GM12878 (cell line): ENCODE measurements at regions not wholly inside any gene's neighbourhood (a gene's known extent, or its start where the extent isn't known, plus 50 kb on each side); places are given as distances from the start of the nearest gene placed in this dataset.

ENCODE experiments used
- ATAC-seq: fragments of 200-7000 bp; cut with Tn5 transposase; 3 replicates; pipeline ENCODE4 v1.9.1; 2020; ENCODE audit warnings: mild to moderate bottlenecking, moderate library complexity
- BruUV-seq: library from RNA; stranded (reverse); fragments of 400-500 nt; replicated peaks from 2 replicates; lab custom pipeline; 2021; lab: Mats Ljungman, UMichigan
- CTCF ChIA-PET: fragments of 300-600 bp; sonication (Branson Sonifier 250); formaldehyde crosslinking; extraction: SDS; loops from one replicate; lab custom pipeline; 2021; ENCODE audit warnings: inconsistent platforms; lab: Yijun Ruan, JAX
- POLR2A ChIA-PET: fragments of 350-600 bp; formaldehyde crosslinking; extraction: SDS; loops from one replicate; lab custom pipeline; 2021; ENCODE audit warnings: inconsistent platforms; lab: Charles Lee
- RAD21 ChIA-PET: fragments of 300-600 bp; sonication (Branson Sonifier 250); formaldehyde crosslinking; loops from one replicate; lab custom pipeline; 2023; ENCODE audit warnings: antibody characterized with exemption; ENCODE audit not compliant: unreplicated experiment; lab: Charles Lee
- SMC1A ChIA-PET: fragments of 300-600 bp; sonication (Branson Sonifier 250); formaldehyde crosslinking; loops from one replicate; lab custom pipeline; 2023; ENCODE audit not compliant: unreplicated experiment, uncharacterized antibody; lab: Charles Lee
- DNase-seq: peaks from one replicate; pipeline ENCODE4 v3.0.0-alpha.2; 2011; ENCODE audit warnings: low read depth, low spot score
- FAIRE-seq: peaks from 3 replicates; lab custom pipeline; 2011; peaks lifted over from hg19 to GRCh38; lab: Jason Lieb, UNC
- H2AFZ ChIP-seq: 2 replicates; pipeline ENCODE4 v1.6.0; 2011; ENCODE audit warnings: low read depth, low read length, control low read depth; ENCODE audit not compliant: control insufficient read depth
- H3K27ac ChIP-seq: 2 replicates; pipeline ENCODE4 v1.5.1; 2011; ENCODE audit warnings: control low read depth; ENCODE audit not compliant: control insufficient read depth, insufficient read depth
- H3K27me3 ChIP-seq, 2 experiments: replicated peaks in 1 of 2; 2 replicates each; pipeline versions ENCODE4 v1.6.0 to v1.6.1; 2011; ENCODE audit warnings: low read length in 1 of 2; ENCODE audit not compliant: control insufficient read depth in 2 of 2, insufficient read depth in 2 of 2
- H3K36me3 ChIP-seq, 2 experiments: 2 replicates each; pipeline ENCODE4 v1.5.1; 2011; ENCODE audit warnings: low read length in 1 of 2; ENCODE audit not compliant: control insufficient read depth in 2 of 2, insufficient read depth in 2 of 2
- H3K4me1 ChIP-seq: 2 replicates; pipeline ENCODE4 v1.6.1; 2011; ENCODE audit warnings: mild to moderate bottlenecking, low read length, moderate library complexity, mixed read lengths; ENCODE audit not compliant: control insufficient read depth, insufficient read depth
- H3K4me2 ChIP-seq: 2 replicates; pipeline ENCODE4 v1.6.0; 2011; ENCODE audit warnings: control low read depth; ENCODE audit not compliant: control insufficient read depth, insufficient read depth
- H3K4me3 ChIP-seq: fragments of 200-600 bp; sonication (generic); 2 replicates; pipeline ENCODE4 v1.5.1; 2016
- H3K79me2 ChIP-seq: 2 replicates; pipeline ENCODE4 v1.6.0; 2011; ENCODE audit warnings: low read length; ENCODE audit not compliant: control insufficient read depth, insufficient read depth
- H3K9ac ChIP-seq: 2 replicates; pipeline ENCODE4 v1.8.0; 2011; ENCODE audit warnings: low read length, control low read depth, mixed read lengths; ENCODE audit not compliant: control insufficient read depth, insufficient read depth
- H3K9me3 ChIP-seq: replicated peaks from 3 replicates; pipeline ENCODE4 v1.5.1; 2011; ENCODE audit warnings: mild to moderate bottlenecking, low read length; ENCODE audit not compliant: control insufficient read depth, insufficient read depth
- H4K20me1 ChIP-seq: 2 replicates; pipeline ENCODE4 v1.6.0; 2011; ENCODE audit not compliant: control insufficient read depth, insufficient read depth
- CREB1 ChIP-seq: IDR thresholded peaks from 2 replicates; pipeline ENCODE4 v1.6.1; 2012; ENCODE audit warnings: low read depth, mild to moderate bottlenecking, inconsistent platforms
- GATAD2B ChIP-seq: fragments of 450-650 bp; conservative IDR thresholded peaks from 2 replicates; pipeline ENCODE4 v1.6.1; 2017; ENCODE audit warnings: low read depth, mild to moderate bottlenecking, moderate library complexity
- JUNB ChIP-seq: IDR thresholded peaks from 2 replicates; pipeline ENCODE4 v1.6.1; 2016; ENCODE audit warnings: antibody characterized with exemption, mild to moderate bottlenecking
- NFIC ChIP-seq: IDR thresholded peaks from 2 replicates; pipeline ENCODE4 v1.6.1; 2012; ENCODE audit warnings: low read depth, mild to moderate bottlenecking, inconsistent platforms, low read length, moderate library complexity
- PAX8 ChIP-seq: fragments of 450-650 bp; IDR thresholded peaks from 2 replicates; pipeline ENCODE4 v1.6.1; 2017; ENCODE audit warnings: mild to moderate bottlenecking, moderate library complexity
- RAD21 ChIP-seq: IDR thresholded peaks from 2 replicates; pipeline ENCODE4 v1.6.1; 2011; ENCODE audit warnings: mild to moderate bottlenecking, low read depth, low read length, moderate library complexity; ENCODE audit not compliant: insufficient read depth
- SUZ12 ChIP-seq: fragments of 200-600 bp; sonication (generic); IDR thresholded peaks from one replicate; pipeline ENCODE4 v1.6.1; 2018; ENCODE audit warnings: antibody characterized with exemption, mild to moderate bottlenecking; ENCODE audit not compliant: unreplicated experiment
- TCF12 ChIP-seq: IDR thresholded peaks from 2 replicates; pipeline ENCODE4 v1.6.1; 2011; ENCODE audit warnings: low read depth, mild to moderate bottlenecking, low read length
- ZBED1 ChIP-seq: IDR thresholded peaks from 2 replicates; pipeline ENCODE4 v1.6.1; 2016; ENCODE audit warnings: borderline replicate concordance
- WGBS: methylation state at CpG from one replicate; pipeline ENCODE4 v1.1.6; 2016; ENCODE audit warnings: low lambda C conversion rate; ENCODE audit not compliant: insufficient replicate concordance, insufficient coverage; ENCODE audit errors: missing lambda C conversion rate; 5-methylcytosine and 5-hydroxymethylcytosine counted together
- in situ Hi-C: fragments of 300-500 bp; cut with MboI; formaldehyde crosslinking; loops from 9 replicates; pipeline ENCODE4 v1.14.3; 2018; ENCODE audit warnings: mixed read lengths
- intact Hi-C: fragments of 100-400 bp; cut with micrococcal nuclease; formaldehyde crosslinking; loops from one replicate; pipeline ENCODE4 v1.14.2; 2022; ENCODE audit not compliant: unreplicated experiment
- TF ChIP-seq, protein P1 (sequence below): IDR thresholded peaks from 2 replicates; pipeline ENCODE4 v1.6.1; 2011; ENCODE audit warnings: mild to moderate bottlenecking, low read depth, low read length, moderate library complexity; ENCODE audit not compliant: insufficient replicate concordance
- TF ChIP-seq, protein P2 (sequence below): IDR thresholded peaks from 2 replicates; pipeline ENCODE4 v1.6.1; 2012; ENCODE audit warnings: low read length, inconsistent platforms
- TF ChIP-seq, protein P3 (sequence below): fragments of 450-650 bp; IDR thresholded peaks from 2 replicates; pipeline ENCODE4 v1.6.1; 2017; ENCODE audit warnings: antibody characterized with exemption, mild to moderate bottlenecking, moderate library complexity
- TF ChIP-seq, protein P4 (sequence below): fragments of 450-650 bp; IDR thresholded peaks from 2 replicates; pipeline ENCODE4 v1.6.1; 2017; ENCODE audit warnings: mild to moderate bottlenecking

DNA sequence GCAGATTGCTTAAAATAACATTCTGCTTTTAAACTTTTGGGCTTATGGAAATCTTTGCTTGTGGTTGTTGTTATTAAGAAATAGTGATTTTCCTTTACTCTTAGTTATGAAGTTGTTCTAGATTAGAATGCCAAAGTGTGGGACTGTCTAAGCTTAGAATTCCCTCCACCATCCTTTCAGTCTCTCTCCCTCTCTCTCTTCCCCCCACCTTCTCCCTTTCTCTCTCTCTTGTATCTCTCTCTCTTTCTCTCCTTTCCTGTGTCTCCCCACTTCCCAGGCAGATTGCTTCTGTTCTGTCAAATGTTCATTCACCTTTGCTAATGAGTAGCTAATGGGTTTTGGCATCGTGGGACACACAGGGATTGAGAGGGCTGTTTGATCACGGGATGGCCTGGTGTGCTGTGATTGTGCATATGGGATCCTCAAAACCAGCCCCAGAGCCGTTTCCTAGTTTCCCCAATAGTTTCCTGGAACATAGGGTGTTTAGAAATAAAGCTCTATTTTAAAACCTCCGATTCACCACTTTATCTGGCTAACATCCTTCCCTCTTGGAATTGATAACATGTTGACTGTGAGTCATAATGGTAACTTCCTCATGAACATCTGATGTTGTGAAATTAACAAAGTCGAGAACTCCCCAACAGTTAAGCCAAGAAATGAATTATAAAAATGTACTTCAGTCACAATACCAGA is 502.6 kb downstream of the TMEM114 start:
- Histone ChIP-seq H3K9ac (no peak overlapping the region), H3K27ac (no peak overlapping the region), H3K27me3 (no peaks in the 10 kb centered on the region), H3K9me3 (no peaks in the 10 kb centered on the region), H3K79me2 (no peaks in the 10 kb centered on the region), H3K4me2 (no peak overlapping the region), H2AFZ (no peak overlapping the region), H3K4me1 (no peaks in the 10 kb centered on the region), H4K20me1 (no peaks in the 10 kb centered on the region), H3K36me3 (no peaks in the 10 kb centered on the region), H3K4me3 (no peak overlapping the region)
- CTCF ChIA-PET: no interaction called here
- ATAC-seq (no peak), DNase-seq (no peak), FAIRE-seq (no peak)
- BruUV-seq: no TSS peak
- RAD21 ChIA-PET: no interaction called here
- in situ Hi-C loops (no loop called here), intact Hi-C loops (no loop called here)
- TF ChIP-seq, protein P1, sequence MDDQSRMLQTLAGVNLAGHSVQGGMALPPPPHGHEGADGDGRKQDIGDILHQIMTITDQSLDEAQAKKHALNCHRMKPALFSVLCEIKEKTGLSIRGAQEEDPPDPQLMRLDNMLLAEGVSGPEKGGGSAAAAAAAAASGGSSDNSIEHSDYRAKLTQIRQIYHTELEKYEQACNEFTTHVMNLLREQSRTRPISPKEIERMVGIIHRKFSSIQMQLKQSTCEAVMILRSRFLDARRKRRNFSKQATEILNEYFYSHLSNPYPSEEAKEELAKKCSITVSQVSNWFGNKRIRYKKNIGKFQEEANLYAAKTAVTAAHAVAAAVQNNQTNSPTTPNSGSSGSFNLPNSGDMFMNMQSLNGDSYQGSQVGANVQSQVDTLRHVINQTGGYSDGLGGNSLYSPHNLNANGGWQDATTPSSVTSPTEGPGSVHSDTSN: no peak
- no peak for TF ChIP-seq NFIC
- TF ChIP-seq, protein P2, sequence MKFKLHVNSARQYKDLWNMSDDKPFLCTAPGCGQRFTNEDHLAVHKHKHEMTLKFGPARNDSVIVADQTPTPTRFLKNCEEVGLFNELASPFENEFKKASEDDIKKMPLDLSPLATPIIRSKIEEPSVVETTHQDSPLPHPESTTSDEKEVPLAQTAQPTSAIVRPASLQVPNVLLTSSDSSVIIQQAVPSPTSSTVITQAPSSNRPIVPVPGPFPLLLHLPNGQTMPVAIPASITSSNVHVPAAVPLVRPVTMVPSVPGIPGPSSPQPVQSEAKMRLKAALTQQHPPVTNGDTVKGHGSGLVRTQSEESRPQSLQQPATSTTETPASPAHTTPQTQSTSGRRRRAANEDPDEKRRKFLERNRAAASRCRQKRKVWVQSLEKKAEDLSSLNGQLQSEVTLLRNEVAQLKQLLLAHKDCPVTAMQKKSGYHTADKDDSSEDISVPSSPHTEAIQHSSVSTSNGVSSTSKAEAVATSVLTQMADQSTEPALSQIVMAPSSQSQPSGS: no peak
- TF ChIP-seq TCF12: no peak
- TF ChIP-seq GATAD2B: no peak
- TF ChIP-seq ZBED1: no peak
- no peak for TF ChIP-seq RAD21
- TF ChIP-seq JUNB: no peak
- TF ChIP-seq, protein P3, sequence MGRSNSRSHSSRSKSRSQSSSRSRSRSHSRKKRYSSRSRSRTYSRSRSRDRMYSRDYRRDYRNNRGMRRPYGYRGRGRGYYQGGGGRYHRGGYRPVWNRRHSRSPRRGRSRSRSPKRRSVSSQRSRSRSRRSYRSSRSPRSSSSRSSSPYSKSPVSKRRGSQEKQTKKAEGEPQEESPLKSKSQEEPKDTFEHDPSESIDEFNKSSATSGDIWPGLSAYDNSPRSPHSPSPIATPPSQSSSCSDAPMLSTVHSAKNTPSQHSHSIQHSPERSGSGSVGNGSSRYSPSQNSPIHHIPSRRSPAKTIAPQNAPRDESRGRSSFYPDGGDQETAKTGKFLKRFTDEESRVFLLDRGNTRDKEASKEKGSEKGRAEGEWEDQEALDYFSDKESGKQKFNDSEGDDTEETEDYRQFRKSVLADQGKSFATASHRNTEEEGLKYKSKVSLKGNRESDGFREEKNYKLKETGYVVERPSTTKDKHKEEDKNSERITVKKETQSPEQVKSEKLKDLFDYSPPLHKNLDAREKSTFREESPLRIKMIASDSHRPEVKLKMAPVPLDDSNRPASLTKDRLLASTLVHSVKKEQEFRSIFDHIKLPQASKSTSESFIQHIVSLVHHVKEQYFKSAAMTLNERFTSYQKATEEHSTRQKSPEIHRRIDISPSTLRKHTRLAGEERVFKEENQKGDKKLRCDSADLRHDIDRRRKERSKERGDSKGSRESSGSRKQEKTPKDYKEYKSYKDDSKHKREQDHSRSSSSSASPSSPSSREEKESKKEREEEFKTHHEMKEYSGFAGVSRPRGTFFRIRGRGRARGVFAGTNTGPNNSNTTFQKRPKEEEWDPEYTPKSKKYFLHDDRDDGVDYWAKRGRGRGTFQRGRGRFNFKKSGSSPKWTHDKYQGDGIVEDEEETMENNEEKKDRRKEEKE: no peak
- TF ChIP-seq, protein P4, sequence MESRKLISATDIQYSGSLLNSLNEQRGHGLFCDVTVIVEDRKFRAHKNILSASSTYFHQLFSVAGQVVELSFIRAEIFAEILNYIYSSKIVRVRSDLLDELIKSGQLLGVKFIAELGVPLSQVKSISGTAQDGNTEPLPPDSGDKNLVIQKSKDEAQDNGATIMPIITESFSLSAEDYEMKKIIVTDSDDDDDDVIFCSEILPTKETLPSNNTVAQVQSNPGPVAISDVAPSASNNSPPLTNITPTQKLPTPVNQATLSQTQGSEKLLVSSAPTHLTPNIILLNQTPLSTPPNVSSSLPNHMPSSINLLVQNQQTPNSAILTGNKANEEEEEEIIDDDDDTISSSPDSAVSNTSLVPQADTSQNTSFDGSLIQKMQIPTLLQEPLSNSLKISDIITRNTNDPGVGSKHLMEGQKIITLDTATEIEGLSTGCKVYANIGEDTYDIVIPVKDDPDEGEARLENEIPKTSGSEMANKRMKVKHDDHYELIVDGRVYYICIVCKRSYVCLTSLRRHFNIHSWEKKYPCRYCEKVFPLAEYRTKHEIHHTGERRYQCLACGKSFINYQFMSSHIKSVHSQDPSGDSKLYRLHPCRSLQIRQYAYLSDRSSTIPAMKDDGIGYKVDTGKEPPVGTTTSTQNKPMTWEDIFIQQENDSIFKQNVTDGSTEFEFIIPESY: no peak
- no peak for TF ChIP-seq CREB1
- TF ChIP-seq PAX8: no peak
- TF ChIP-seq SUZ12: no peak
- WGBS: 9% methylated on average over 5 of the region's 5 CpGs
- POLR2A ChIA-PET: no interaction called here
- SMC1A ChIA-PET: no interaction called here
